K562 (cell line): ENCODE measurements at regions not wholly inside any gene's neighbourhood (a gene's known extent, or its start where the extent isn't known, plus 50 kb on each side); places are given as distances from the start of the nearest gene placed in this dataset.

Experiments
- BRCA1 ChIP-seq, 2 experiments: fragments of 450-650 bp in 1 of 2; sonication (generic) in 1 of 2; formaldehyde crosslinking in 1 of 2; IDR thresholded peaks; 2 replicates each; pipeline versions ENCODE4 v1.5.0 to v1.6.1; 2017 to 2020; ENCODE audit warnings: mild to moderate bottlenecking in 1 of 2, missing genetic modification reagents in 1 of 2
- FOXM1 ChIP-seq, 2 experiments: fragments of 450-650 bp in 1 of 2; sonication (generic) in 1 of 2; formaldehyde crosslinking in 1 of 2; IDR thresholded peaks; 2 replicates each; pipeline versions ENCODE4 v1.6.1 to v1.9.0; 2017 to 2022; ENCODE audit warnings: low read depth in 2 of 2, mild to moderate bottlenecking in 2 of 2, missing genetic modification reagents in 1 of 2, moderate library complexity in 1 of 2
- TFAP4 ChIP-seq: sonication (generic); formaldehyde crosslinking; IDR thresholded peaks from 2 replicates; pipeline ENCODE4 v1.8.0; 2022; ENCODE audit warnings: missing genetic modification reagents, mild to moderate bottlenecking, moderate library complexity, borderline replicate concordance
- ZBTB7A ChIP-seq: IDR thresholded peaks from 2 replicates; pipeline ENCODE4 v1.6.1; 2011; ENCODE audit warnings: low read depth, mild to moderate bottlenecking, low read length, moderate library complexity, borderline replicate concordance; ENCODE audit not compliant: control insufficient read depth
- TF ChIP-seq, protein P1 (sequence below): fragments of 450-650 bp; formaldehyde crosslinking; IDR thresholded peaks from 2 replicates; pipeline ENCODE4 v1.4.0; 2022; ENCODE audit warnings: missing genetic modification characterization
- TF ChIP-seq, protein P2 (sequence below): fragments of 250-450 bp; sonication (Bioruptor Pico); IDR thresholded peaks from 2 replicates; pipeline ENCODE4 v1.5.0; 2021
- TF ChIP-seq, protein P3 (sequence below), 3 experiments: IDR thresholded peaks in 2 of 3; conservative IDR thresholded peaks in 1 of 3; 2 replicates each; pipeline ENCODE4 v1.5.1; 2011 to 2012; ENCODE audit warnings: low read length in 3 of 3, mild to moderate bottlenecking in 3 of 3, control low read depth in 2 of 3, improper control_type of control experiment in 1 of 3, inconsistent platforms in 1 of 3, low read depth in 1 of 3, mixed read lengths in 1 of 3, moderate library complexity in 1 of 3; ENCODE audit not compliant: insufficient read depth in 2 of 3

DNA sequence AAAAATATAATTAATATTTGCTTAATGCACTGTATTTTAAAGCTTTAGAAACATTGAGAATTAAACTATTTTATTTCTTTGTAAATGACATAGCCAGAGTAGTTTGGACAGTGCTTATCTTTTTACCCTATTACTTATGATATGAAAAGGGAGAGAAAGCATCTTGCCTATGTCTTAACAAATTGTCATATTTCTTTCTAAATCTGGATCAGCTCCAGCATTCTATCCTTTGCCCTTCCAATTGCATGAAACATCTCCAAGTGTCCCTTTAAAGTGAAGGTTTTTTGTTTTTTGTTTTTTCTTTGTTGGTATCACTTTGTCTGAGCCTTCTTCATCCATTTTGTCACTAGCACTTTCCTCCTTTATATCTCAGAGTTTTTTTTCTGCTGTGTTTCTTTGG lies 511.6 kb upstream of the FAM174A start:
- TF ChIP-seq FOXM1 (IDR thresholded peaks at IDR 0.05; ENCODE audit: low read depth) (no peak), FOXM1 (CRISPR knock-in tag; IDR thresholded peaks at IDR 0.05; ENCODE audit: low read depth) (no peak), BRCA1 (IDR thresholded peaks at IDR 0.05) (no peak), BRCA1 (CRISPR knock-in tag; IDR thresholded peaks at IDR 0.05) (no peak), TFAP4 (CRISPR knock-in tag) (no peak), ZBTB7A (no peak)
- TF ChIP-seq, protein P1, sequence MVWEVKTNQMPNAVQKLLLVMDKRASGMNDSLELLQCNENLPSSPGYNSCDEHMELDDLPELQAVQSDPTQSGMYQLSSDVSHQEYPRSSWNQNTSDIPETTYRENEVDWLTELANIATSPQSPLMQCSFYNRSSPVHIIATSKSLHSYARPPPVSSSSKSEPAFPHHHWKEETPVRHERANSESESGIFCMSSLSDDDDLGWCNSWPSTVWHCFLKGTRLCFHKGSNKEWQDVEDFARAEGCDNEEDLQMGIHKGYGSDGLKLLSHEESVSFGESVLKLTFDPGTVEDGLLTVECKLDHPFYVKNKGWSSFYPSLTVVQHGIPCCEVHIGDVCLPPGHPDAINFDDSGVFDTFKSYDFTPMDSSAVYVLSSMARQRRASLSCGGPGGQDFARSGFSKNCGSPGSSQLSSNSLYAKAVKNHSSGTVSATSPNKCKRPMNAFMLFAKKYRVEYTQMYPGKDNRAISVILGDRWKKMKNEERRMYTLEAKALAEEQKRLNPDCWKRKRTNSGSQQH (CRISPR knock-in tag) = no peak
- TF ChIP-seq, protein P2, sequence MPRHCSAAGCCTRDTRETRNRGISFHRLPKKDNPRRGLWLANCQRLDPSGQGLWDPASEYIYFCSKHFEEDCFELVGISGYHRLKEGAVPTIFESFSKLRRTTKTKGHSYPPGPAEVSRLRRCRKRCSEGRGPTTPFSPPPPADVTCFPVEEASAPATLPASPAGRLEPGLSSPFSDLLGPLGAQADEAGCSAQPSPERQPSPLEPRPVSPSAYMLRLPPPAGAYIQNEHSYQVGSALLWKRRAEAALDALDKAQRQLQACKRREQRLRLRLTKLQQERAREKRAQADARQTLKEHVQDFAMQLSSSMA = no peak
- TF ChIP-seq, protein P3, sequence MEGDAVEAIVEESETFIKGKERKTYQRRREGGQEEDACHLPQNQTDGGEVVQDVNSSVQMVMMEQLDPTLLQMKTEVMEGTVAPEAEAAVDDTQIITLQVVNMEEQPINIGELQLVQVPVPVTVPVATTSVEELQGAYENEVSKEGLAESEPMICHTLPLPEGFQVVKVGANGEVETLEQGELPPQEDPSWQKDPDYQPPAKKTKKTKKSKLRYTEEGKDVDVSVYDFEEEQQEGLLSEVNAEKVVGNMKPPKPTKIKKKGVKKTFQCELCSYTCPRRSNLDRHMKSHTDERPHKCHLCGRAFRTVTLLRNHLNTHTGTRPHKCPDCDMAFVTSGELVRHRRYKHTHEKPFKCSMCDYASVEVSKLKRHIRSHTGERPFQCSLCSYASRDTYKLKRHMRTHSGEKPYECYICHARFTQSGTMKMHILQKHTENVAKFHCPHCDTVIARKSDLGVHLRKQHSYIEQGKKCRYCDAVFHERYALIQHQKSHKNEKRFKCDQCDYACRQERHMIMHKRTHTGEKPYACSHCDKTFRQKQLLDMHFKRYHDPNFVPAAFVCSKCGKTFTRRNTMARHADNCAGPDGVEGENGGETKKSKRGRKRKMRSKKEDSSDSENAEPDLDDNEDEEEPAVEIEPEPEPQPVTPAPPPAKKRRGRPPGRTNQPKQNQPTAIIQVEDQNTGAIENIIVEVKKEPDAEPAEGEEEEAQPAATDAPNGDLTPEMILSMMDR (IDR thresholded peaks at IDR 0.05 in 2 of 3, conservative IDR thresholded peaks at IDR 0.05 in 1 of 3; ENCODE audit: insufficient read depth in 2 of 3, low read depth in 1 of 3, low read length in 3 of 3) = no peak
